Activated CD4-positive, alpha-beta T cell treated with anti-CD3 and anti-CD28 coated beads, Interleukin-2, amount 10 ng/mL, durations not matched to agents 24 days and 14 days (primary cell): ENCODE measurements at regions not wholly inside any gene's neighbourhood (a gene's known extent, or its start where the extent isn't known, plus 50 kb on each side); places are given as distances from the start of the nearest gene placed in this dataset.
"Not testable (repeated sequence)": the region's sequence is repeated elsewhere in the genome, so short reads cannot be mapped to it uniquely, and the experiment has no call there.

ENCODE experiments used
- DNase-seq: peaks from one replicate; pipeline ENCODE4 v3.0.0; 2022
- H3K27ac Mint-ChIP-seq: one replicate; pipeline ENCODE4 v1.8.0; 2022; ENCODE audit warnings: mild to moderate bottlenecking, mixed read lengths
- H3K27me3 Mint-ChIP-seq: one replicate; pipeline ENCODE4 v1.8.0; 2022; ENCODE audit warnings: mixed read lengths
- H3K36me3 Mint-ChIP-seq: one replicate; pipeline ENCODE4 v1.8.0; 2022; ENCODE audit warnings: low read depth, mild to moderate bottlenecking, mixed read lengths
- H3K4me1 Mint-ChIP-seq: one replicate; pipeline ENCODE4 v1.8.0; 2021; ENCODE audit warnings: mixed read lengths
- H3K4me3 Mint-ChIP-seq: one replicate; pipeline ENCODE4 v1.8.0; 2022; ENCODE audit warnings: mild to moderate bottlenecking, moderate library complexity, mixed read lengths
- H3K9me3 Mint-ChIP-seq: one replicate; pipeline ENCODE4 v1.8.0; 2021; ENCODE audit warnings: mixed read lengths
- intact Hi-C: fragments of 100-400 bp; cut with micrococcal nuclease; formaldehyde crosslinking; loops from one replicate; pipeline ENCODE4 v1.15.1; 2023

- H3K9me3 Mint-ChIP-seq: no peaks in the 10 kb centered on the region
- intact Hi-C loops: no loop called here
- no peaks in the 10 kb centered on the region for H3K36me3 Mint-ChIP-seq
- H3K27me3 Mint-ChIP-seq: peaks cover 2% of the 10 kb centered on the region
- no peak for DNase-seq
- H3K27ac Mint-ChIP-seq: no peak overlapping the region
- no peak overlapping the region for H3K4me3 Mint-ChIP-seq
- H3K4me1 Mint-ChIP-seq: no peaks in the 10 kb centered on the region
Observed at GRCh38 chr9:97153967-97154366, 115.0 kb upstream of the CTSV start.

- H3K36me3 Mint-ChIP-seq, H3K9me3 Mint-ChIP-seq, H3K4me3 Mint-ChIP-seq, H3K27ac Mint-ChIP-seq, DNase-seq, H3K4me1 Mint-ChIP-seq, intact Hi-C loops, H3K27me3 Mint-ChIP-seq: not testable (repeated sequence)
Observed at GRCh38 chr9:97153160-97153559, 114.2 kb upstream of the CTSV start.

- intact Hi-C loops, H3K4me1 Mint-ChIP-seq, H3K4me3 Mint-ChIP-seq, H3K36me3 Mint-ChIP-seq, H3K27ac Mint-ChIP-seq, H3K9me3 Mint-ChIP-seq, DNase-seq: not testable (repeated sequence)
- peaks cover 15% of the 10 kb centered on the region for H3K27me3 Mint-ChIP-seq
Observed at GRCh38 chr9:97150471-97150870, 111.5 kb upstream of the CTSV start.

GRCh38 chr9:97148428-97148827, 109.5 kb upstream of the CTSV start:
- DNase-seq: not testable (repeated sequence)

GRCh38 chr9:97145680-97146079, 106.7 kb upstream of the CTSV start:
- H3K27ac Mint-ChIP-seq, intact Hi-C loops, DNase-seq, H3K4me3 Mint-ChIP-seq, H3K36me3 Mint-ChIP-seq, H3K4me1 Mint-ChIP-seq: not testable (repeated sequence)
- Mint-ChIP-seq H3K27me3 (peaks cover 22% of the 10 kb centered on the region), H3K9me3 (peaks cover 14% of the 10 kb centered on the region)

More at GRCh38 chr9:97148428-97148827, 109.5 kb upstream of the CTSV start:
- H3K4me1 Mint-ChIP-seq, H3K27ac Mint-ChIP-seq, intact Hi-C loops, H3K9me3 Mint-ChIP-seq, H3K36me3 Mint-ChIP-seq, H3K4me3 Mint-ChIP-seq: not testable (repeated sequence)
- peaks cover 18% of the 10 kb centered on the region for H3K27me3 Mint-ChIP-seq

GRCh38 chr9:97140566-97140965, 101.6 kb upstream of the CTSV start:
- H3K9me3 Mint-ChIP-seq: peaks cover 14% of the 10 kb centered on the region
- no peak overlapping the region for H3K4me3 Mint-ChIP-seq
- peaks cover 11% of the 10 kb centered on the region for H3K27me3 Mint-ChIP-seq
- no peaks in the 10 kb centered on the region for H3K4me1 Mint-ChIP-seq
- H3K36me3 Mint-ChIP-seq: no peaks in the 10 kb centered on the region
- DNase-seq: no peak
- intact Hi-C loops: no loop called here
- H3K27ac Mint-ChIP-seq: no peak overlapping the region

- peaks cover 12% of the 10 kb centered on the region for H3K9me3 Mint-ChIP-seq
- H3K4me3 Mint-ChIP-seq: no peak overlapping the region
- no peaks in the 10 kb centered on the region for H3K36me3 Mint-ChIP-seq
- peaks cover 6% of the 10 kb centered on the region for H3K27me3 Mint-ChIP-seq
- no peak overlapping the region for H3K27ac Mint-ChIP-seq
- no peaks in the 10 kb centered on the region for H3K4me1 Mint-ChIP-seq
- no peak for DNase-seq
- intact Hi-C loops: no loop called here
Observed at GRCh38 chr9:97136421-97136820, 97.5 kb upstream of the CTSV start.

- H3K27me3 Mint-ChIP-seq, H3K27ac Mint-ChIP-seq, H3K4me1 Mint-ChIP-seq, intact Hi-C loops, DNase-seq, H3K36me3 Mint-ChIP-seq, H3K9me3 Mint-ChIP-seq, H3K4me3 Mint-ChIP-seq: not testable (repeated sequence)
Observed at GRCh38 chr9:97133966-97134365, 95.0 kb upstream of the CTSV start.

GRCh38 chr9:97132865-97133264, 93.9 kb upstream of the CTSV start:
- no peaks in the 10 kb centered on the region for H3K4me1 Mint-ChIP-seq
- H3K4me3 Mint-ChIP-seq: no peak overlapping the region
- intact Hi-C loops: no loop called here
- H3K9me3 Mint-ChIP-seq: peaks cover 4% of the 10 kb centered on the region
- no peak overlapping the region for H3K27ac Mint-ChIP-seq
- no peak for DNase-seq
- H3K27me3 Mint-ChIP-seq: no peaks in the 10 kb centered on the region
- no peaks in the 10 kb centered on the region for H3K36me3 Mint-ChIP-seq

- H3K4me3 Mint-ChIP-seq, H3K9me3 Mint-ChIP-seq, intact Hi-C loops, H3K27me3 Mint-ChIP-seq, H3K36me3 Mint-ChIP-seq, DNase-seq, H3K27ac Mint-ChIP-seq, H3K4me1 Mint-ChIP-seq: not testable (repeated sequence)
Observed at GRCh38 chr9:97130864-97131263, 91.9 kb upstream of the CTSV start.

- H3K9me3 Mint-ChIP-seq, intact Hi-C loops, H3K4me3 Mint-ChIP-seq, H3K27ac Mint-ChIP-seq, H3K4me1 Mint-ChIP-seq, DNase-seq, H3K36me3 Mint-ChIP-seq, H3K27me3 Mint-ChIP-seq: not testable (repeated sequence)
Observed at GRCh38 chr9:97130387-97130786, 91.4 kb upstream of the CTSV start.

- no peaks in the 10 kb centered on the region for H3K4me1 Mint-ChIP-seq
- H3K9me3 Mint-ChIP-seq: no peaks in the 10 kb centered on the region
- H3K27ac Mint-ChIP-seq: no peak overlapping the region
- no peaks in the 10 kb centered on the region for H3K36me3 Mint-ChIP-seq
- H3K27me3 Mint-ChIP-seq: peaks cover 7% of the 10 kb centered on the region
- no peak overlapping the region for H3K4me3 Mint-ChIP-seq
- intact Hi-C loops: no loop called here
- DNase-seq: no peak
Observed at GRCh38 chr9:97128919-97129318, 90.0 kb upstream of the CTSV start.

GRCh38 chr9:97124256-97124655, 85.3 kb upstream of the CTSV start:
- no peaks in the 10 kb centered on the region for H3K9me3 Mint-ChIP-seq
- no peak overlapping the region for H3K27ac Mint-ChIP-seq
- intact Hi-C loops: no loop called here
- no peaks in the 10 kb centered on the region for H3K36me3 Mint-ChIP-seq
- H3K27me3 Mint-ChIP-seq: peaks cover 7% of the 10 kb centered on the region
- no peaks in the 10 kb centered on the region for H3K4me1 Mint-ChIP-seq
- H3K4me3 Mint-ChIP-seq: no peak overlapping the region
- no peak for DNase-seq

- Mint-ChIP-seq H3K9me3 (no peaks in the 10 kb centered on the region), H3K4me1 (no peaks in the 10 kb centered on the region), H3K36me3 (no peaks in the 10 kb centered on the region), H3K4me3 (no peak overlapping the region), H3K27ac (no peak overlapping the region), H3K27me3 (peaks cover 8% of the 10 kb centered on the region)
- DNase-seq: no peak
- intact Hi-C loops: no loop called here
Observed at GRCh38 chr9:97110696-97111095, 71.8 kb upstream of the CTSV start.

GRCh38 chr9:97109194-97109811, 70.4 kb upstream of the CTSV start:
- H3K27me3 Mint-ChIP-seq: peaks cover 8% of the 10 kb centered on the region
- intact Hi-C loops: loop anchor here (1.0 kb wide), 1 partner anchor 252 kb away; no protein-coding TSS in a partner anchor
- no peak overlapping the region for H3K27ac Mint-ChIP-seq
- H3K36me3 Mint-ChIP-seq: no peaks in the 10 kb centered on the region
- no peaks in the 10 kb centered on the region for H3K4me1 Mint-ChIP-seq
- DNase-seq: peak; percentile 74
- no peak overlapping the region for H3K4me3 Mint-ChIP-seq
- no peaks in the 10 kb centered on the region for H3K9me3 Mint-ChIP-seq
